ENCODE measurements at regions not wholly inside any gene's neighbourhood (a gene's known extent, or its start where the extent isn't known, plus 50 kb on each side); places are given as distances from the start of the nearest gene placed in this dataset.

GRCh38 chr6:138652824-138653223, 120.7 kb upstream of the CCDC28A start:
- Histone ChIP-seq H3K36me3 (ENCODE audit: insufficient read depth, low read length) (no peaks in the 10 kb centered on the region), H3K9me3 (replicated peaks; ENCODE audit: low read length) (no peaks in the 10 kb centered on the region), H3K4me1 (ENCODE audit: control insufficient read depth, insufficient read depth, low read length) (peaks cover 30% of the 10 kb centered on the region), H3K27me3 (ENCODE audit: control insufficient read depth, insufficient read depth, low read length) (no peaks in the 10 kb centered on the region), H3K9ac (ENCODE audit: low read depth, low read length) (no peak overlapping the region), H3K4me2 (ENCODE audit: low read length) (no peak overlapping the region), H3K4me3 (ENCODE audit: low read length) (no peak overlapping the region)

GRCh38 chr6:138653435-138653834, 120.1 kb upstream of the CCDC28A start:
- Histone ChIP-seq H3K9me3 (replicated peaks; ENCODE audit: low read length) (no peaks in the 10 kb centered on the region), H3K9ac (ENCODE audit: low read depth, low read length) (no peak overlapping the region), H3K4me3 (ENCODE audit: low read length) (no peak overlapping the region), H3K36me3 (ENCODE audit: insufficient read depth, low read length) (no peaks in the 10 kb centered on the region), H3K27me3 (ENCODE audit: control insufficient read depth, insufficient read depth, low read length) (no peaks in the 10 kb centered on the region), H3K4me1 (ENCODE audit: control insufficient read depth, insufficient read depth, low read length) (peaks cover 30% of the 10 kb centered on the region), H3K4me2 (ENCODE audit: low read length) (no peak overlapping the region)

GRCh38 chr6:138654715-138655634, 118.6 kb upstream of the CCDC28A start:
- peak overlapping the region; percentile 32 for H3K9ac ChIP-seq (ENCODE audit: low read depth, low read length)
- H3K4me1 ChIP-seq (ENCODE audit: control insufficient read depth, insufficient read depth, low read length) = peaks cover 30% of the 10 kb centered on the region
- H3K4me3 ChIP-seq (ENCODE audit: low read length) = no peak overlapping the region
- peak overlapping the region; percentile 63 for H3K4me2 ChIP-seq (ENCODE audit: low read length)
- no peaks in the 10 kb centered on the region for H3K27me3 ChIP-seq (ENCODE audit: control insufficient read depth, insufficient read depth, low read length)
- H3K36me3 ChIP-seq (ENCODE audit: insufficient read depth, low read length) = no peaks in the 10 kb centered on the region
- no peaks in the 10 kb centered on the region for H3K9me3 ChIP-seq (replicated peaks; ENCODE audit: low read length)

GRCh38 chr6:138655828-138656227, 117.7 kb upstream of the CCDC28A start:
- H3K36me3 ChIP-seq (ENCODE audit: insufficient read depth, low read length) = no peaks in the 10 kb centered on the region
- H3K4me3 ChIP-seq (ENCODE audit: low read length) = no peak overlapping the region
- H3K9me3 ChIP-seq (replicated peaks; ENCODE audit: low read length) = no peaks in the 10 kb centered on the region
- peak overlapping the region; percentile 63 for H3K4me2 ChIP-seq (ENCODE audit: low read length)
- peaks cover 30% of the 10 kb centered on the region for H3K4me1 ChIP-seq (ENCODE audit: control insufficient read depth, insufficient read depth, low read length)
- no peak overlapping the region for H3K9ac ChIP-seq (ENCODE audit: low read depth, low read length)
- H3K27me3 ChIP-seq (ENCODE audit: control insufficient read depth, insufficient read depth, low read length) = no peaks in the 10 kb centered on the region

- Histone ChIP-seq H3K4me3 (ENCODE audit: low read length) (no peak overlapping the region), H3K4me1 (ENCODE audit: control insufficient read depth, insufficient read depth, low read length) (peaks cover 30% of the 10 kb centered on the region), H3K9me3 (replicated peaks; ENCODE audit: low read length) (no peaks in the 10 kb centered on the region), H3K36me3 (ENCODE audit: insufficient read depth, low read length) (no peaks in the 10 kb centered on the region), H3K4me2 (ENCODE audit: low read length) (no peak overlapping the region), H3K27me3 (ENCODE audit: control insufficient read depth, insufficient read depth, low read length) (no peaks in the 10 kb centered on the region), H3K9ac (ENCODE audit: low read depth, low read length) (no peak overlapping the region)
Measured at GRCh38 chr6:138656364-138657064, 117.1 kb upstream of the CCDC28A start.

DNA sequence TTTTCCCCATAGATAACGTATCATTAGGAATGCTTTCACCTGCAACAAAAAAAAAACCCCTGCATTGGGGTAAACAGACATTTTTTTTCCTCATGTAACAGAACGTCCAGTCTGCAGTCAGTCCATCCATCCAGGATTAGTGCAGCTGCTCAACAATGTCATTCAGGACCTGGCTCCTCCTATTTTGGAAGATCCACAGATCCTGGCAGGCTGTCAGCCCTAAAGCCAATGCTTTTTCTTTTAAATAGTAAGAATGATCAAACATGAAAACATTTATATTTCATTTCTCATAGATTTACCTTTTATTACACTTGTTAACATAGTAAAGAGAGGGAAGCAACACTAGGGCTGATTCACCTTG, 116.5 kb upstream of the CCDC28A start:
- no peak overlapping the region for H3K9ac ChIP-seq (ENCODE audit: low read depth, low read length)
- H3K36me3 ChIP-seq (ENCODE audit: insufficient read depth, low read length) = no peaks in the 10 kb centered on the region
- no peaks in the 10 kb centered on the region for H3K9me3 ChIP-seq (replicated peaks; ENCODE audit: low read length)
- H3K27me3 ChIP-seq (ENCODE audit: control insufficient read depth, insufficient read depth, low read length) = no peaks in the 10 kb centered on the region
- H3K4me3 ChIP-seq (ENCODE audit: low read length) = no peak overlapping the region
- H3K4me2 ChIP-seq (ENCODE audit: low read length) = no peak overlapping the region
- H3K4me1 ChIP-seq (ENCODE audit: control insufficient read depth, insufficient read depth, low read length) = peaks cover 30% of the 10 kb centered on the region

GRCh38 chr6:138659998-138660397, 113.6 kb upstream of the CCDC28A start:
- Histone ChIP-seq H3K4me2 (ENCODE audit: low read length) (no peak overlapping the region), H3K27me3 (ENCODE audit: control insufficient read depth, insufficient read depth, low read length) (no peaks in the 10 kb centered on the region), H3K36me3 (ENCODE audit: insufficient read depth, low read length) (no peaks in the 10 kb centered on the region), H3K9me3 (replicated peaks; ENCODE audit: low read length) (no peaks in the 10 kb centered on the region), H3K4me3 (ENCODE audit: low read length) (no peak overlapping the region), H3K4me1 (ENCODE audit: control insufficient read depth, insufficient read depth, low read length) (peaks cover 20% of the 10 kb centered on the region), H3K9ac (ENCODE audit: low read depth, low read length) (no peak overlapping the region)

DNA sequence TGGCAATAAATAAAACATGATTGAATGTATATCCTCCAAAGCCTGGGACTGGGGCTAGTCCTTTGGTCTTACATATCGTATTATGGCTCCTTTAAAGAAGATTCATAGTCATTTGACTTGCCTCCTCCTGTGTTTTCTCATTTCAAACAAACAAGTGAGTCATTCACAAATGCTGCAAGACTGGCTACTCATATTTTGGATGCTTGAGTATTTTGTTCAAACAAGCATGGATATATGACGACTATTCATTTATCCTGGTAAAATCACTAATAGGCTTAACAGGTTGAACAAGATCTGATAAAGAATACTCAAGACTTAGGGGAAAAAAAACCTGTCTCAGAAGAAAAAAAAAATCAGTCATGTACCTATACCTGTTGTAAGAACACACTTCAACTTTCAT, 111.1 kb upstream of the CCDC28A start:
- Histone ChIP-seq H3K27me3 (ENCODE audit: control insufficient read depth, insufficient read depth, low read length) (no peaks in the 10 kb centered on the region), H3K4me3 (ENCODE audit: low read length) (no peak overlapping the region), H3K4me2 (ENCODE audit: low read length) (no peak overlapping the region), H3K9me3 (replicated peaks; ENCODE audit: low read length) (no peaks in the 10 kb centered on the region), H3K4me1 (ENCODE audit: control insufficient read depth, insufficient read depth, low read length) (peaks cover 13% of the 10 kb centered on the region), H3K9ac (ENCODE audit: low read depth, low read length) (no peak overlapping the region), H3K36me3 (ENCODE audit: insufficient read depth, low read length) (no peaks in the 10 kb centered on the region)

DNA sequence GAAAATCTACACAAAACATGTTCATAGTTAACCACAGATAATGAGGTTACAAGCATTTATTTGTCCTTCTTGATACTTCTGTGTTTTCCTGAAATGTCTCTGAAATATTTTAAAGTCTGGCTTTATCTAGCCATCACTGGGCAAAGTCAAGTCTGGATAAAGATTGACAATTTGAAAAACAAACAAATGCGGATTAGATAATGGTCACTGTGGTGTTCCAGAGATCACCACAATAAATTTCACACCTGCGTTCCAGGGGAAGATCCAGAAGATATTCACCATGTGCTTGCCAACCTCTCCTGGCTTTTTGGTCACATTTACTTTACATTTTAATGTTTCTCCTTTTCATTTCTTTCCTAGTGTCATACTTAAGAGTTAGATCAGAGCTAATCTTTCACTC, 109.7 kb upstream of the CCDC28A start:
- H3K4me1 ChIP-seq (ENCODE audit: control insufficient read depth, insufficient read depth, low read length) = peaks cover 15% of the 10 kb centered on the region
- no peaks in the 10 kb centered on the region for H3K36me3 ChIP-seq (ENCODE audit: insufficient read depth, low read length)
- H3K9me3 ChIP-seq (replicated peaks; ENCODE audit: low read length) = no peaks in the 10 kb centered on the region
- no peak overlapping the region for H3K4me3 ChIP-seq (ENCODE audit: low read length)
- no peak overlapping the region for H3K4me2 ChIP-seq (ENCODE audit: low read length)
- no peak overlapping the region for H3K9ac ChIP-seq (ENCODE audit: low read depth, low read length)
- no peaks in the 10 kb centered on the region for H3K27me3 ChIP-seq (ENCODE audit: control insufficient read depth, insufficient read depth, low read length)

- Histone ChIP-seq H3K4me2 (ENCODE audit: low read length) (no peak overlapping the region), H3K36me3 (ENCODE audit: insufficient read depth, low read length) (no peaks in the 10 kb centered on the region), H3K4me3 (ENCODE audit: low read length) (no peak overlapping the region), H3K9me3 (replicated peaks; ENCODE audit: low read length) (no peaks in the 10 kb centered on the region), H3K4me1 (ENCODE audit: control insufficient read depth, insufficient read depth, low read length) (peaks cover 15% of the 10 kb centered on the region), H3K9ac (ENCODE audit: low read depth, low read length) (no peak overlapping the region), H3K27me3 (ENCODE audit: control insufficient read depth, insufficient read depth, low read length) (no peaks in the 10 kb centered on the region)
Measured at GRCh38 chr6:138664745-138665144, 108.8 kb upstream of the CCDC28A start.

- Histone ChIP-seq H3K9me3 (replicated peaks; ENCODE audit: low read length) (no peaks in the 10 kb centered on the region), H3K9ac (ENCODE audit: low read depth, low read length) (no peak overlapping the region), H3K4me1 (ENCODE audit: control insufficient read depth, insufficient read depth, low read length) (peaks cover 15% of the 10 kb centered on the region), H3K4me2 (ENCODE audit: low read length) (peak overlapping the region; percentile 21), H3K27me3 (ENCODE audit: control insufficient read depth, insufficient read depth, low read length) (no peaks in the 10 kb centered on the region), H3K4me3 (ENCODE audit: low read length) (no peak overlapping the region), H3K36me3 (ENCODE audit: insufficient read depth, low read length) (no peaks in the 10 kb centered on the region)
Measured at GRCh38 chr6:138666636-138667035, 106.9 kb upstream of the CCDC28A start.

All from skeletal muscle satellite cell (primary cell).